MM.1S (cell line): ENCODE measurements at regions not wholly inside any gene's neighbourhood (a gene's known extent, or its start where the extent isn't known, plus 50 kb on each side); places are given as distances from the start of the nearest gene placed in this dataset.

Source experiments
- DNase-seq: peaks from one replicate; pipeline ENCODE4 v3.0.0-alpha.2; 2015
- H2AFZ ChIP-seq: fragments of 300-600 bp; sonication (generic); 2 replicates; pipeline ENCODE4 v1.6.0; 2016; ENCODE audit warnings: antibody characterized with exemption, low read length
- H3F3A ChIP-seq: fragments of 300-600 bp; sonication (generic); 2 replicates; pipeline ENCODE4 v1.6.1; 2016; ENCODE audit warnings: mild to moderate bottlenecking, antibody characterized with exemption, low read length, moderate library complexity, mixed read lengths; ENCODE audit not compliant: insufficient read depth
- H3K27ac ChIP-seq: fragments of 300-600 bp; sonication (generic); 2 replicates; pipeline ENCODE4 v1.5.1; 2016; ENCODE audit warnings: mild to moderate bottlenecking, low read length
- H3K27me3 ChIP-seq: fragments of 300-600 bp; sonication (generic); replicated peaks from 2 replicates; pipeline ENCODE4 v1.6.0; 2016; ENCODE audit warnings: low read length; ENCODE audit not compliant: insufficient read depth
- H3K36me3 ChIP-seq: fragments of 300-600 bp; sonication (generic); replicated peaks from 2 replicates; pipeline ENCODE4 v1.6.1; 2016; ENCODE audit warnings: mild to moderate bottlenecking, low read length, mixed read lengths; ENCODE audit not compliant: insufficient read depth
- H3K4me1 ChIP-seq: fragments of 300-600 bp; sonication (generic); 2 replicates; pipeline ENCODE4 v1.6.1; 2016; ENCODE audit warnings: low read length, mixed read lengths
- H3K4me2 ChIP-seq: fragments of 300-600 bp; sonication (generic); 2 replicates; pipeline ENCODE4 v1.6.0; 2016; ENCODE audit warnings: low read depth, low read length
- H3K4me3 ChIP-seq: fragments of 300-600 bp; sonication (generic); 2 replicates; pipeline ENCODE4 v1.5.1; 2016; ENCODE audit warnings: low read length, mixed read lengths
- H3K79me2 ChIP-seq: fragments of 300-600 bp; sonication (generic); 2 replicates; pipeline ENCODE4 v1.6.1; 2016; ENCODE audit warnings: mixed run types, low read length, mixed read lengths
- H3K9ac ChIP-seq: fragments of 300-600 bp; sonication (generic); 2 replicates; pipeline ENCODE4 v1.6.1; 2016; ENCODE audit warnings: low read length, mixed read lengths
- H3K9me2 ChIP-seq: fragments of 300-600 bp; sonication (generic); replicated peaks from 2 replicates; pipeline ENCODE4 v1.6.1; 2016; ENCODE audit warnings: mild to moderate bottlenecking, low read length, mixed read lengths; ENCODE audit not compliant: insufficient read depth
- H3K9me3 ChIP-seq: fragments of 300-600 bp; sonication (generic); replicated peaks from 2 replicates; pipeline ENCODE4 v1.6.1; 2016; ENCODE audit warnings: mild to moderate bottlenecking, low read length, mixed read lengths; ENCODE audit not compliant: insufficient read depth
- H4K20me1 ChIP-seq: fragments of 300-600 bp; sonication (generic); 2 replicates; pipeline ENCODE4 v1.6.1; 2016; ENCODE audit warnings: mild to moderate bottlenecking, low read length, moderate library complexity, mixed read lengths; ENCODE audit not compliant: insufficient read depth
- EZH2 ChIP-seq: fragments of 300-600 bp; sonication (generic); optimal IDR thresholded peaks from 2 replicates; pipeline ENCODE3; 2017; ENCODE audit warnings: low read depth, mild to moderate bottlenecking, antibody characterized with exemption, low read length, mixed read lengths
- EZH2phosphoT487 ChIP-seq: fragments of 300-600 bp; sonication (generic); IDR thresholded peaks from 2 replicates; pipeline ENCODE4 v1.6.1; 2018; ENCODE audit warnings: antibody characterized with exemption, low read length
- TF ChIP-seq, protein P1 (sequence below): fragments of 300-600 bp; sonication (generic); IDR thresholded peaks from 2 replicates; pipeline ENCODE4 v1.5.1; 2016; ENCODE audit warnings: antibody characterized with exemption, low read length, mixed read lengths

DNA sequence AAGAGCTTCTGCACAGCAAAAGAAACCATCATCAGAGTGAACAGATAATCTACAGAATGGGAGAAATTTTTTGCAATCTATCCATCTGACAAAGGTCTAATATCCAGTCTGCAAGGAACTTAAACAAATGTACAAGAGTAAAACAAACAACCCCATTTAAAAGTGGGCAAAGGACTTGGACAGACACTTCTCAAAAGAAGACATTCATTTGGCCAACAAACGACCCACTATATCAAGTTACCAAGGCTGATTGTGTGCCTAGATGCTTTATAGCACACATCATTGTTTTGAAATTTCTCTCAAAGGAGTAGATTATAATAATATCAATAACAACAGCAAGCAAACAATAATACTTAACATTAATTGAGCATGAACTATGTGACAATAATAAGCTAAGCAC, 117.1 kb downstream of the TFPI2 start:
- Histone ChIP-seq H3K36me3 (no peaks in the 10 kb centered on the region), H4K20me1 (no peaks in the 10 kb centered on the region), H3K27me3 (no peaks in the 10 kb centered on the region), H3K9me2 (no peaks in the 10 kb centered on the region), H3K79me2 (no peaks in the 10 kb centered on the region), H3K27ac (no peak overlapping the region), H2AFZ (no peak overlapping the region), H3F3A (no peaks in the 10 kb centered on the region), H3K4me1 (no peaks in the 10 kb centered on the region), H3K4me3 (no peak overlapping the region), H3K9ac (no peak overlapping the region), H3K4me2 (no peak overlapping the region), H3K9me3 (no peaks in the 10 kb centered on the region)
- DNase-seq = no peak
- TF ChIP-seq EZH2 (no peak), EZH2phosphoT487 (no peak)
- TF ChIP-seq, protein P1, sequence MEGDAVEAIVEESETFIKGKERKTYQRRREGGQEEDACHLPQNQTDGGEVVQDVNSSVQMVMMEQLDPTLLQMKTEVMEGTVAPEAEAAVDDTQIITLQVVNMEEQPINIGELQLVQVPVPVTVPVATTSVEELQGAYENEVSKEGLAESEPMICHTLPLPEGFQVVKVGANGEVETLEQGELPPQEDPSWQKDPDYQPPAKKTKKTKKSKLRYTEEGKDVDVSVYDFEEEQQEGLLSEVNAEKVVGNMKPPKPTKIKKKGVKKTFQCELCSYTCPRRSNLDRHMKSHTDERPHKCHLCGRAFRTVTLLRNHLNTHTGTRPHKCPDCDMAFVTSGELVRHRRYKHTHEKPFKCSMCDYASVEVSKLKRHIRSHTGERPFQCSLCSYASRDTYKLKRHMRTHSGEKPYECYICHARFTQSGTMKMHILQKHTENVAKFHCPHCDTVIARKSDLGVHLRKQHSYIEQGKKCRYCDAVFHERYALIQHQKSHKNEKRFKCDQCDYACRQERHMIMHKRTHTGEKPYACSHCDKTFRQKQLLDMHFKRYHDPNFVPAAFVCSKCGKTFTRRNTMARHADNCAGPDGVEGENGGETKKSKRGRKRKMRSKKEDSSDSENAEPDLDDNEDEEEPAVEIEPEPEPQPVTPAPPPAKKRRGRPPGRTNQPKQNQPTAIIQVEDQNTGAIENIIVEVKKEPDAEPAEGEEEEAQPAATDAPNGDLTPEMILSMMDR = no peak

DNA sequence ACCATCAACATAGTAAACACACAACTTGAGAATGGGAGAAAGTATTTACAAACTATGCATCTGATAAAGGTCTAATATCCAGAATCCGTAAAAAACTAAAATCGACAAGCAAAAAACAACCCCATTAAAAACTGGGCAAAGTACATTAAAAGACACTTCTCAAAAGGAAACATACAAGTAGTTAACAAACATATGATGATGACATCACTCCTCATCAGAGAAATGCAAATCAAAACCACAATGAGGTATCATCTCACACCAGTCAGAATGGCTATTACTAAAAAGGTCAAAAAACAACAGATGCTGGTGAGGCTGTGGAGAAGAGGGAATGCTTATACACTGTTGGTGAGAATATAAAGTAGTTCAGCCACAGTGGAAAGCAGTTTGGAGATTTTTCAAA, 125.1 kb downstream of the TFPI2 start:
- Histone ChIP-seq H3F3A (no peaks in the 10 kb centered on the region), H3K4me2 (no peak overlapping the region), H3K9me3 (no peaks in the 10 kb centered on the region), H3K27ac (no peak overlapping the region), H4K20me1 (no peaks in the 10 kb centered on the region), H2AFZ (no peak overlapping the region), H3K27me3 (no peaks in the 10 kb centered on the region), H3K4me3 (no peak overlapping the region), H3K4me1 (no peaks in the 10 kb centered on the region), H3K9me2 (no peaks in the 10 kb centered on the region), H3K36me3 (no peaks in the 10 kb centered on the region), H3K9ac (no peak overlapping the region), H3K79me2 (no peaks in the 10 kb centered on the region)
- DNase-seq = no peak
- no peak for TF ChIP-seq EZH2phosphoT487
- TF ChIP-seq, protein P1 = no peak
- no peak for TF ChIP-seq EZH2

DNA sequence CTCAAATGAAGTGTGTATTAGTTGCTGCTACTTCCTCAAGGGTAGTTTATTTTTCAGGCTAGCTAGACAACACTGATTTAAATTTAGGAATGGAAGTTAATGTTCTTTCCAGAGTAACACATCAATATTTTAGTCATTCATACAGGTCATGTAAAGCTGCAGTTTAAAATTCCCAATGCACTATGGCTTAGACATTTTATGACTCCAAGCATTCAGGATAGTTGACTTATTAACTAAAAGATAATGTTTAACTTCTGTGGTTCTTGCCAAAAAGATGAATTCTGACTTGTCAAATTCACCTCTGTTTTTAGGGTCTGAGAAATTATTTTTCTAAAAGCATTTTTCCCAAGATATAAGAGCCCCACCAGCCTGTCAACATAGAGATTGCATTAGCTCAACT, 131.9 kb downstream of the TFPI2 start:
- TF ChIP-seq, protein P1 = no peak
- no peak for TF ChIP-seq EZH2
- no peak for TF ChIP-seq EZH2phosphoT487

More for the DNA sequence above, 131.9 kb downstream of the TFPI2 start:
- no peak overlapping the region for H3K4me3 ChIP-seq
- H3K9me3 ChIP-seq = no peaks in the 10 kb centered on the region
- no peaks in the 10 kb centered on the region for H4K20me1 ChIP-seq
- no peaks in the 10 kb centered on the region for H3K79me2 ChIP-seq
- no peaks in the 10 kb centered on the region for H3K36me3 ChIP-seq
- H3K9me2 ChIP-seq = no peaks in the 10 kb centered on the region
- H3K27ac ChIP-seq = no peak overlapping the region
- no peak overlapping the region for H3K4me2 ChIP-seq
- H3K4me1 ChIP-seq = no peaks in the 10 kb centered on the region
- no peak for DNase-seq
- no peaks in the 10 kb centered on the region for H3F3A ChIP-seq
- H3K27me3 ChIP-seq = no peaks in the 10 kb centered on the region
- no peak overlapping the region for H3K9ac ChIP-seq
- no peak overlapping the region for H2AFZ ChIP-seq
